ENCODE measurements at regions not wholly inside any gene's neighbourhood (a gene's known extent, or its start where the extent isn't known, plus 50 kb on each side); places are given as distances from the start of the nearest gene placed in this dataset.

- Histone ChIP-seq H3K18ac (ENCODE audit: extremely low read depth, low read length) (no peak overlapping the region), H2BK12ac (ENCODE audit: low read depth, low read length) (no peak overlapping the region)
- POLR2A ChIA-PET (ENCODE audit: partially characterized antibody), result interaction anchor here (0.6 kb wide), 1 partner anchor 1006 kb away, joined by 3 read pairs; no protein-coding TSS in a partner anchor
Observed at GRCh38 chr12:115004470-115005146, 320.6 kb upstream of the TBX3 start.

More at GRCh38 chr12:115004470-115005146, 320.6 kb upstream of the TBX3 start:
- CTCF ChIA-PET (ENCODE audit: partially characterized antibody), result no interaction called here
- H2BK15ac ChIP-seq (ENCODE audit: low read length), result no peak overlapping the region
- H2BK5ac ChIP-seq (ENCODE audit: low read depth, low read length), result no peak overlapping the region
- no peaks in the 10 kb centered on the region for H3K4me1 ChIP-seq (replicated peaks in 1 of 4; ENCODE audit: control insufficient read depth in 3 of 4, insufficient read depth in 4 of 4, low read length in 3 of 4)
- TF ChIP-seq SP4 (IDR thresholded peaks at IDR 0.05; ENCODE audit: low read length) (no peak), POU5F1 (IDR thresholded peaks at IDR 0.05; ENCODE audit: low read depth, low read length) (no peak), CBX8 (IDR thresholded peaks at IDR 0.05; ENCODE audit: borderline replicate concordance, low read depth, low read length) (no peak), NANOG (IDR thresholded peaks at IDR 0.05; ENCODE audit: insufficient read depth, low read depth, low read length, poor library complexity, severe bottlenecking) (no peak), POLR2AphosphoS5 (IDR thresholded peaks at IDR 0.05; ENCODE audit: low read depth, low read length) (no peak), RBBP5 (IDR thresholded peaks at IDR 0.05; ENCODE audit: borderline replicate concordance, low read depth, low read length) (no peak), MAFK (IDR thresholded peaks at IDR 0.05; ENCODE audit: low read depth, low read length) (no peak), CHD2 (IDR thresholded peaks at IDR 0.05; ENCODE audit: low read length) (no peak), GABPA (IDR thresholded peaks at IDR 0.05; ENCODE audit: borderline replicate concordance, insufficient read depth, low read length) (no peak), PHF8 (conservative IDR thresholded peaks at IDR 0.05; ENCODE audit: low read depth, low read length) (no peak), CREB1 (IDR thresholded peaks at IDR 0.05) (no peak), USF2 (IDR thresholded peaks at IDR 0.05; ENCODE audit: low read length) (no peak), SIRT6 (IDR thresholded peaks at IDR 0.05; ENCODE audit: low read length) (no peak), BACH1 (IDR thresholded peaks at IDR 0.05; ENCODE audit: low read length) (no peak)
- H3K9ac ChIP-seq (replicated peaks in 1 of 4; ENCODE audit: extremely low read depth in 1 of 4, low read depth in 3 of 4, low read length in 3 of 4), result no peak overlapping the region
- DNase-seq (ENCODE audit: low read depth in 1 of 2, low spot score in 2 of 2) (no peak), FAIRE-seq (no peak)
- H2AK5ac ChIP-seq (ENCODE audit: low read depth, low read length), result no peak overlapping the region
- H3K27ac ChIP-seq (ENCODE audit: low read depth, low read length), result no peak overlapping the region
- no peaks in the 10 kb centered on the region for H3K79me1 ChIP-seq (ENCODE audit: low read depth, low read length)
- 95% methylated on average over 6 of the region's 6 CpGs; no CpG with 5 or more reads in 1 of the 2 experiments for WGBS, 2 experiments (ENCODE audit: extremely low coverage in 1 of 2, insufficient coverage in 1 of 2, insufficient read length in 1 of 2, insufficient replicate concordance in 2 of 2, low coverage in 1 of 2, low lambda C conversion rate in 2 of 2, missing lambda C conversion rate in 1 of 2)
- H3K14ac ChIP-seq (ENCODE audit: insufficient read length), result no peak overlapping the region
- H3K79me2 ChIP-seq (ENCODE audit: control insufficient read depth in 1 of 2, insufficient read depth in 2 of 2, low read length in 2 of 2), result no peaks in the 10 kb centered on the region
- no peak overlapping the region for H4K5ac ChIP-seq (ENCODE audit: insufficient read length, low read depth, low read length)
- no peaks in the 10 kb centered on the region for H3K9me3 ChIP-seq (ENCODE audit: insufficient read depth in 2 of 2, low read depth in 1 of 2, low read length in 1 of 2)
- no peak overlapping the region for H2AFZ ChIP-seq (ENCODE audit: low read length)
- no peaks in the 10 kb centered on the region for H3K36me3 ChIP-seq (ENCODE audit: control insufficient read depth in 2 of 4, insufficient read depth in 4 of 4, low read length in 3 of 4)
- no peak overlapping the region for H3K56ac ChIP-seq (replicated peaks; ENCODE audit: insufficient read length, low read depth, low read length)
- no peak overlapping the region for H3K4ac ChIP-seq (replicated peaks; ENCODE audit: insufficient read length, low read depth, low read length)
- no peak overlapping the region for H2BK20ac ChIP-seq (ENCODE audit: low read length)
- H4K20me1 ChIP-seq (replicated peaks in 1 of 2; ENCODE audit: control insufficient read depth in 1 of 2, insufficient read depth in 2 of 2, low read length in 2 of 2), result no peaks in the 10 kb centered on the region
- H3K4me2 ChIP-seq (ENCODE audit: insufficient read depth in 1 of 2, low read depth in 2 of 2, low read length in 2 of 2), result no peak overlapping the region
- H3K27me3 ChIP-seq (replicated peaks in 1 of 4; ENCODE audit: control insufficient read depth in 3 of 4, extremely low read depth in 1 of 4, insufficient read depth in 3 of 4, low read length in 3 of 4), result no peaks in the 10 kb centered on the region
- H4K8ac ChIP-seq (ENCODE audit: extremely low read depth, insufficient read depth, low read length), result no peak overlapping the region
- H3K4me3 ChIP-seq (ENCODE audit: extremely low read depth in 1 of 4, insufficient read depth in 2 of 4, low read depth in 3 of 4, low read length in 4 of 4), result no peak overlapping the region
- no peak overlapping the region for H3K23ac ChIP-seq (ENCODE audit: insufficient read length)
- H2BK120ac ChIP-seq (replicated peaks; ENCODE audit: low read depth, low read length), result no peak overlapping the region
- no peak overlapping the region for H4K91ac ChIP-seq (replicated peaks; ENCODE audit: insufficient read length, low read length)
- peaks cover 2% of the 10 kb centered on the region; the same call in 1 of the 2 replicates for H3K23me2 ChIP-seq (ENCODE audit: low read depth, low read length)

Data from H1 (cell line).